ENCODE measurements at regions not wholly inside any gene's neighbourhood (a gene's known extent, or its start where the extent isn't known, plus 50 kb on each side); places are given as distances from the start of the nearest gene placed in this dataset.

- TF ChIP-seq ZBTB40 (IDR thresholded peaks at IDR 0.05) (no peak), ZBTB40 (CRISPR knock-in tag; IDR thresholded peaks at IDR 0.05) (no peak), ATF3 (IDR thresholded peaks at IDR 0.05) (no peak), ATF3 (CRISPR knock-in tag; conservative IDR thresholded peaks at IDR 0.05) (0 out of 2 replicates have a peak, but pooled peaks have one; percentile 30), KAT7 (CRISPR knock-in tag; IDR thresholded peaks at IDR 0.05; ENCODE audit: borderline replicate concordance) (0 out of 2 replicates have a peak, but pooled peaks have one; percentile 26), BCLAF1 (IDR thresholded peaks at IDR 0.05; ENCODE audit: borderline replicate concordance in 1 of 2, control insufficient read depth in 1 of 2, low read depth in 2 of 2, low read length in 1 of 2) (peak in 1 of 2 experiments; percentile 74; a peak in 1 of 4 replicates), SNAPC5 (CRISPR knock-in tag; IDR thresholded peaks at IDR 0.05) (peak; percentile 75), MXI1 (IDR thresholded peaks at IDR 0.05; ENCODE audit: low read depth, low read length) (no peak), ZNF263 (CRISPR knock-in tag; IDR thresholded peaks at IDR 0.05; ENCODE audit: borderline replicate concordance) (no peak), ZFP36 (IDR thresholded peaks at IDR 0.05; ENCODE audit: low read depth, low read length, partially characterized antibody) (no peak), ZNF143 (CRISPR knock-in tag; IDR thresholded peaks at IDR 0.05) (peak; percentile 64; the same call in 1 of the 2 replicates), STAT5B (CRISPR knock-in tag; IDR thresholded peaks at IDR 0.05) (no peak), SRSF9 (IDR thresholded peaks at IDR 0.05; ENCODE audit: borderline replicate concordance, low read depth, low read length) (no peak)
Observed at GRCh38 chr1:197995408-197996258, 78.5 kb downstream of the LHX9 start (continued).

Measured in K562 (cell line).